K562 (cell line): ENCODE measurements at regions not wholly inside any gene's neighbourhood (a gene's known extent, or its start where the extent isn't known, plus 50 kb on each side); places are given as distances from the start of the nearest gene placed in this dataset.

Experiments used
- HDAC6 ChIP-seq: IDR thresholded peaks from 2 replicates; pipeline ENCODE4 v1.6.1; 2012; ENCODE audit warnings: low read depth, mild to moderate bottlenecking, control low read depth, inconsistent platforms, low read length, moderate library complexity
- KAT7 ChIP-seq: sonication (generic); formaldehyde crosslinking; IDR thresholded peaks from 2 replicates; pipeline ENCODE4 v1.8.0; 2022; ENCODE audit warnings: missing genetic modification reagents, mild to moderate bottlenecking, borderline replicate concordance
- NFE2 ChIP-seq: IDR thresholded peaks from 2 replicates; pipeline ENCODE4 v1.6.1; 2014; ENCODE audit warnings: antibody characterized with exemption, low read depth
- RHOXF2B ChIP-seq: fragments of 250-450 bp; sonication (Bioruptor Pico); conservative IDR thresholded peaks from 2 replicates; pipeline ENCODE4 v1.5.1; 2021
- SREBF1 ChIP-seq: fragments of 150-350 bp; IDR thresholded peaks from 2 replicates; pipeline ENCODE4 v1.6.1; 2014; ENCODE audit warnings: antibody characterized with exemption, low read depth, low read length, borderline replicate concordance
- TAF7 ChIP-seq: fragments of 450-650 bp; IDR thresholded peaks from 2 replicates; pipeline ENCODE4 v1.6.1; 2016; ENCODE audit warnings: missing genetic modification characterization, missing compliant biosample characterization
- TSC22D4 ChIP-seq: fragments of 450-650 bp; IDR thresholded peaks from 2 replicates; pipeline ENCODE4 v1.6.1; 2016; ENCODE audit warnings: missing genetic modification characterization, missing biosample characterization, control low read depth
- ZKSCAN1 ChIP-seq: fragments of 150-350 bp; IDR thresholded peaks from 2 replicates; pipeline ENCODE4 v1.6.1; 2016; ENCODE audit warnings: low read depth, low read length
- ZNF384 ChIP-seq: IDR thresholded peaks from 2 replicates; pipeline ENCODE4 v1.6.1; 2012; ENCODE audit warnings: low read depth, low read length, improper control_type of control experiment
- TF ChIP-seq, protein P1 (sequence below), 2 experiments: fragments of 450-650 bp; formaldehyde crosslinking in 1 of 2; IDR thresholded peaks; 2 replicates each; pipeline versions ENCODE4 v1.4.0 to v1.6.1; 2014 to 2020; ENCODE audit warnings: mild to moderate bottlenecking in 2 of 2, borderline replicate concordance in 1 of 2, low read depth in 1 of 2
- TF ChIP-seq, protein P2 (sequence below), 2 experiments: fragments of 150-350 bp in 1 of 2; IDR thresholded peaks; 2 replicates each; pipeline ENCODE4 v1.6.1; 2012 to 2016; ENCODE audit warnings: low read depth in 2 of 2, low read length in 2 of 2, mild to moderate bottlenecking in 1 of 2, moderate library complexity in 1 of 2

DNA sequence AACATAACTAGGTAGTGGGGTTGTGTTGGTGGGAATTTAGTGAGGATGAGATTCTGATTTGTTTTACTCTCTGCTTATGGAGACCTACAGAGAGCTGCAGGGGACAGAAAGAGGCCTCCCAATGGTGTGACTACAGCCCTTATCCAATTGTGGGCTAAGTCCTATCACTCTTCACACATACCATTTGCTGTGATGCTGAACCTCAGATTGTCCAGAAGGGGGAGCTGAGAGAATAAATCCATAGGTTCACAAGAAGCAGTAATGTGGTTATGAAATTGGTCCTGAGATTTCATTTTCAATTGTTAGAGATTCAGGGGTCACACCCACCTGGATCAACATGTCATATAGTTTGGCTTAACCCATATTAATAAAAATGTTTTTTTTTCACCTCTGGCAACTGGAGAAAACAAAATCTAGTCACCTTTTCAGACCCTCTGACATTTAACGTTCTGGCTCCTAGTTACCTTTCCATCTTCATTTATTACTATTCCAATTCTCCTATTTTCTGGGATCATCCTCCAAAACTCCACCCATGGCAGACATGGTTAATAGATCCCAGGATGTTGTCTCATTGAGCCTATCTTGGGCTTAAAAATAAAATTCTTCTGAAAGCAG, 53.3 kb upstream of the PTPN5 start (continued):
- TF ChIP-seq, protein P1, sequence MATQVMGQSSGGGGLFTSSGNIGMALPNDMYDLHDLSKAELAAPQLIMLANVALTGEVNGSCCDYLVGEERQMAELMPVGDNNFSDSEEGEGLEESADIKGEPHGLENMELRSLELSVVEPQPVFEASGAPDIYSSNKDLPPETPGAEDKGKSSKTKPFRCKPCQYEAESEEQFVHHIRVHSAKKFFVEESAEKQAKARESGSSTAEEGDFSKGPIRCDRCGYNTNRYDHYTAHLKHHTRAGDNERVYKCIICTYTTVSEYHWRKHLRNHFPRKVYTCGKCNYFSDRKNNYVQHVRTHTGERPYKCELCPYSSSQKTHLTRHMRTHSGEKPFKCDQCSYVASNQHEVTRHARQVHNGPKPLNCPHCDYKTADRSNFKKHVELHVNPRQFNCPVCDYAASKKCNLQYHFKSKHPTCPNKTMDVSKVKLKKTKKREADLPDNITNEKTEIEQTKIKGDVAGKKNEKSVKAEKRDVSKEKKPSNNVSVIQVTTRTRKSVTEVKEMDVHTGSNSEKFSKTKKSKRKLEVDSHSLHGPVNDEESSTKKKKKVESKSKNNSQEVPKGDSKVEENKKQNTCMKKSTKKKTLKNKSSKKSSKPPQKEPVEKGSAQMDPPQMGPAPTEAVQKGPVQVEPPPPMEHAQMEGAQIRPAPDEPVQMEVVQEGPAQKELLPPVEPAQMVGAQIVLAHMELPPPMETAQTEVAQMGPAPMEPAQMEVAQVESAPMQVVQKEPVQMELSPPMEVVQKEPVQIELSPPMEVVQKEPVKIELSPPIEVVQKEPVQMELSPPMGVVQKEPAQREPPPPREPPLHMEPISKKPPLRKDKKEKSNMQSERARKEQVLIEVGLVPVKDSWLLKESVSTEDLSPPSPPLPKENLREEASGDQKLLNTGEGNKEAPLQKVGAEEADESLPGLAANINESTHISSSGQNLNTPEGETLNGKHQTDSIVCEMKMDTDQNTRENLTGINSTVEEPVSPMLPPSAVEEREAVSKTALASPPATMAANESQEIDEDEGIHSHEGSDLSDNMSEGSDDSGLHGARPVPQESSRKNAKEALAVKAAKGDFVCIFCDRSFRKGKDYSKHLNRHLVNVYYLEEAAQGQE (IDR thresholded peaks at IDR 0.05; ENCODE audit: borderline replicate concordance), result peak; percentile 31; the same call in 1 of the 2 replicates
- TF ChIP-seq, protein P1 (CRISPR knock-in tag; IDR thresholded peaks at IDR 0.05; ENCODE audit: low read depth), result no peak
- TF ChIP-seq SREBF1, result no peak
- TF ChIP-seq KAT7 (CRISPR knock-in tag), result no peak
- TF ChIP-seq ZKSCAN1, result no peak
- no peak for TF ChIP-seq NFE2
- TF ChIP-seq ZNF384, result no peak
- TF ChIP-seq, protein P2, sequence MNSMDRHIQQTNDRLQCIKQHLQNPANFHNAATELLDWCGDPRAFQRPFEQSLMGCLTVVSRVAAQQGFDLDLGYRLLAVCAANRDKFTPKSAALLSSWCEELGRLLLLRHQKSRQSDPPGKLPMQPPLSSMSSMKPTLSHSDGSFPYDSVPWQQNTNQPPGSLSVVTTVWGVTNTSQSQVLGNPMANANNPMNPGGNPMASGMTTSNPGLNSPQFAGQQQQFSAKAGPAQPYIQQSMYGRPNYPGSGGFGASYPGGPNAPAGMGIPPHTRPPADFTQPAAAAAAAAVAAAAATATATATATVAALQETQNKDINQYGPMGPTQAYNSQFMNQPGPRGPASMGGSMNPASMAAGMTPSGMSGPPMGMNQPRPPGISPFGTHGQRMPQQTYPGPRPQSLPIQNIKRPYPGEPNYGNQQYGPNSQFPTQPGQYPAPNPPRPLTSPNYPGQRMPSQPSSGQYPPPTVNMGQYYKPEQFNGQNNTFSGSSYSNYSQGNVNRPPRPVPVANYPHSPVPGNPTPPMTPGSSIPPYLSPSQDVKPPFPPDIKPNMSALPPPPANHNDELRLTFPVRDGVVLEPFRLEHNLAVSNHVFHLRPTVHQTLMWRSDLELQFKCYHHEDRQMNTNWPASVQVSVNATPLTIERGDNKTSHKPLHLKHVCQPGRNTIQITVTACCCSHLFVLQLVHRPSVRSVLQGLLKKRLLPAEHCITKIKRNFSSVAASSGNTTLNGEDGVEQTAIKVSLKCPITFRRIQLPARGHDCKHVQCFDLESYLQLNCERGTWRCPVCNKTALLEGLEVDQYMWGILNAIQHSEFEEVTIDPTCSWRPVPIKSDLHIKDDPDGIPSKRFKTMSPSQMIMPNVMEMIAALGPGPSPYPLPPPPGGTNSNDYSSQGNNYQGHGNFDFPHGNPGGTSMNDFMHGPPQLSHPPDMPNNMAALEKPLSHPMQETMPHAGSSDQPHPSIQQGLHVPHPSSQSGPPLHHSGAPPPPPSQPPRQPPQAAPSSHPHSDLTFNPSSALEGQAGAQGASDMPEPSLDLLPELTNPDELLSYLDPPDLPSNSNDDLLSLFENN (IDR thresholded peaks at IDR 0.05; ENCODE audit: low read depth in 2 of 2, low read length in 2 of 2), result no peak
- TF ChIP-seq RHOXF2B (CRISPR knock-in tag), result no peak
- TF ChIP-seq HDAC6, result no peak
- TF ChIP-seq TSC22D4 (tag), result no peak
- no peak for TF ChIP-seq TAF7 (tag)
